ENCODE measurements at regions not wholly inside any gene's neighbourhood (a gene's known extent, or its start where the extent isn't known, plus 50 kb on each side); places are given as distances from the start of the nearest gene placed in this dataset.
"Not testable (repeated sequence)": the region's sequence is repeated elsewhere in the genome, so short reads cannot be mapped to it uniquely, and the experiment has no call there.

- DNase-seq, result no peak
These were observed 348.9 kb upstream of the ISL1 start for GRCh38 chr5:51034222-51034901.

- DNase-seq, result no peak
These were observed 343.6 kb upstream of the ISL1 start for GRCh38 chr5:51039424-51040329.

- no peak for DNase-seq
These were observed 339.5 kb upstream of the ISL1 start for GRCh38 chr5:51043745-51044144.

- DNase-seq, result no peak
These were observed 335.9 kb upstream of the ISL1 start for GRCh38 chr5:51047369-51047768.

DNA sequence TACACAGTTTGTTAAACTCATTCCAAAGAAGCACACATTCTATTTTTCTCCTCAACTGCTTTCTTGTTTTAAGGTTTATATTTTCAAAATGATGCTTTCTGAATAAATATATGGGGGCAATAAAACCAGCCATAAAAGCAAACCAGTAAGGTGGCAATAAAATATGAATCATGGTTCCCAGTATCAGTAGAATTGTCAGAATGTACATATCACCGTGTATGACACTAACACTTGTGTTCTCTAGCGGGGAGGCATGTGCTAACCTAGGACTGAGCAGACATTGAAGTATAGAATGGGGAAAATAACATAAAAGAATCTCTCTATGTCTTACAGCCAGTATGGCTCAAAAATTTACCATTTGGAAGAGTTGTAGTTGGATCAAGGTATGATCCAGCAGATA is 329.9 kb upstream of the ISL1 start:
- no peak for DNase-seq

GRCh38 chr5:51060953-51061352 is 322.3 kb upstream of the ISL1 start:
- DNase-seq, result no peak

DNA sequence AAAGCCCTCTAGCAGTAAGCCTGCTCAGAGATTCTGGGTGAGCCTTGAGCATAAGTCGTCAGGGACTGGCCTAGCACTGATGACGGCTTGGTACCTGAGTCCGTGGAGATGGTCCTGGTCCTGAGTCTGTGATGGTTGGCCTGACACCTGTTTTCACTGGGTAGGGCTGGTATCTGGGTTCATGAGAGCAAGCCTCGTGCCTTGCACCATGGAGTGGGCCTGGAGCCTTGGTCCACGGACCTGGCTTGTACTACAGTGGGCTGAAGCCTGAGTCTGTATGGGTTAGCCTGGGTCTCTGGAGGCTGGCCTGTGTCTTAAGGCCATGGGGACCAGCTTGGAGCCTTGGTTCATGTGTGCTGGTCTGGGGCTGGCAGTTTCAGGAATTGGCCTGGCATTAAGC is 310.3 kb upstream of the ISL1 start:
- no peak for DNase-seq

- no peak for DNase-seq
These were observed 300.5 kb upstream of the ISL1 start for GRCh38 chr5:51082741-51083140.

GRCh38 chr5:51091816-51092215 is 291.4 kb upstream of the ISL1 start:
- DNase-seq, result no peak

- no peak for DNase-seq
These were observed 287.8 kb upstream of the ISL1 start for GRCh38 chr5:51095486-51095885.

GRCh38 chr5:51096859-51097258 is 286.4 kb upstream of the ISL1 start:
- no peak for DNase-seq

DNA sequence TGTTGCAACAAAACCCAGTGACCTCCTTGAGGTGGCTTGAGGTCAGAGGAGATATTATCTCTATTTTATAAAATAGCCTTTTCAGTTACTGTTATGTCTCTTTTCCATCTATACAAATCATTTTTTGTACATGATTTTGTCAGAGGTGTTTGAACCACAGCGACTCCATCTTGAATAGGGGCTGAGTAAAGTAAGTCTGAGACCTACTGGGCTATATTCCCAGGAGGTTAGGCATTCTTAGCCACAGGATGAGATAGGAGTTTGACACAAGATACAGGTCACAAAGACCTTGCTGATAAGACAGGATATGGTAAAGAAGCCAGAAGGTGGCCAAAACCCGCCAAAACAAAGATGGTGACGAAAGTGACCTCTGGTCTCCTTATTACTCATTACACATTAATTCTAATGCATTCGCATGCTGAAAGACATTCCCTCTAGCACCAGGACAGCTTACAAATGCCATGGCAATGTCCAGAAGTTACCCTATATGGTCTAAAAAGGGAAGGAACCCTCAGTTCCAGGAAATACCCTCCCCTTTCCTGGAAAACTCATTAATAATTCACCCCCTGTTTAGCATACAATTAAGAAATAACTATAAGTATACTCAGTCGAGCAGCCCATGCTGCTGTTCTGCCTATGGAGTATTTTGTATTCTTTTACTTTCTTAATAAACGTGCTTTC is 283.9 kb upstream of the ISL1 start:
- DNase-seq, result no peak

GRCh38 chr5:51104556-51104955 is 278.7 kb upstream of the ISL1 start:
- DNase-seq, result no peak

DNA sequence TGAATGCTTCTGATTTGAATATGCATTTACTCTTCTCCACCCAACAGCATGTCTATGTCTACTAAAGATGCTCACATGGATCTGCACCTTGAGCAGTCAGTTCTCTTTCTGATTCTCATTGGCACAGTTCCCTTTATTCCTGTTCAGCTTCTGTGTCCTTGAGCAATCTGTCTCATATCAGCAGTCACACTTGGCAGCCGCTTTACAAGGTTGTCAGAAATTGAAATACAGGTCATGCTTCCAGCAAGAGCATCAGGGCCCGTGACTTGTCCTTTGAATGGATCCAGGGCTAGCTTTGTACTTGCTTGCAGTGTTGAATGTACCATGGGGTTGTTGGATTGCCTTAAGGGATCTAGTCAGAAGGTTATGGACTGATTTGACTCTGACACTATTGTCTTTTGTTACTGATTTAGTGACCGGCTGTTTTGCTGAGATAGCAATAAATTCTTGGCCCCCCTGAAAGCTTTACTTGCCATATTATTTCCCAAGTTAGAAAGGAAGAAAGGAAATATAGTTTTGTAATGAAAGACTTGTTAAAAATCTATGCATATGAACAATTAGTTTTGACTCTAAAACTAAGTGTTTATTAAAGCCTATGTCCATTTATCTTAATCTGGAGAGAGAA is 273.4 kb upstream of the ISL1 start:
- DNase-seq, result no peak

DNA sequence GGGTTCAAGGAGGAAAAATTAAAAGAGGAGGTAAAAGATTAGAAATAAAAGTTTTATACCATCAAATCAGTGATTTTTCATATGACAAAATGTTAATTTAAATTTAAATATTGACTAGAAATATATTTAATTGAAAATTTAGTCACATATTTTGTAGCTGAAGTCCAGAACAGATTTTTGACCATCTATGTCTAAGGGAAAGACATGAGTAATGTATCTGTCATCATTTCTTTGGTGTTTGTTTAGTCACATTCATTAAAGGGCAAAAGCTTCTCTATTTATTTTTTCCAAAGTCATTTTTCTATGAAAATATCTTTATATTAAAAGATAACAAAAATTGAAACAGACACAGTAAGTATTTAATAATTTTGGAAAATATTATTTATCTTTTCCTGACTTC is 252.0 kb upstream of the ISL1 start:
- no peak for DNase-seq

- no peak for DNase-seq
These were observed 245.1 kb upstream of the ISL1 start for GRCh38 chr5:51138164-51138563.

GRCh38 chr5:51148437-51148836 is 234.8 kb upstream of the ISL1 start:
- DNase-seq, result no peak

- DNase-seq, result no peak
These were observed 227.0 kb upstream of the ISL1 start for GRCh38 chr5:51156222-51156621.

GRCh38 chr5:51156838-51157237 is 226.4 kb upstream of the ISL1 start:
- DNase-seq, result no peak

DNA sequence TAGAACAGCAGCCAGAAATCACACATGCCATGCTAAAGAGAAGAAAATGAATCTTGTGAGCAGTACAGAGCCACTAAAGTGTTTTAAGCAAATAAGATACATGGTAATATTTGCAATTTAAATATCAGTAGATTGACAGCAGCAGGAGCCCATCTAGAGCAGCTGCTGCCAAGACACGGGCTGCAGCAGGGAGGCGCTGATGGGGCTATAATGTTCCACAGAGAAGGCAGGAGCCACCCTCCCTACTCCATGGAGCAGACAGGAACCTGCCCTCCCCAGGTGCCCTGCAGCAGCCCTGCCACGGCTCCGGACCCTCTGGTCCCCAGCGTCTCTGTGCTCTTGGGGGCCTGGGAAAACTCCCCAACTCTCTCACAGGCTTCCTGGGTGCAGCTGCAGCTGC is 224.1 kb upstream of the ISL1 start:
- DNase-seq, result no peak

- DNase-seq, result no peak
These were observed 223.6 kb upstream of the ISL1 start for GRCh38 chr5:51159606-51160005.

DNA sequence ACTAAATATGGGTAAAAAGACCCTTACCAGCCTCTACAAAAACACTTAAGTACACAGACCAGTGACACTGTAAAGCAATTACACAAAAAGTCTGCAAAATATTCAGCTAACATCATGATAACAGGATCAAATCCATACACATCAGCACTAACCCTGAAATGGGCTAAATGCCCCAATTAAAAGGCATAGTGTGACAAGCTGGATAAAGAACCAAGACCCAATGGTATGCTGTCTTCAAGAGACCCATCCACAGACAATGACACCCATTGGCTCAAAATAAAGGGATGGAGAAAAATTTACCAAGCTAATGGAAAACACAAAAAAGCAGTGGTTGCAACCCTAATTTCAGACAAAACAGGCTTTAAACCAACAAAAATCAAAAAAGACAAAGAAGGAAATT is 221.0 kb upstream of the ISL1 start:
- no peak for DNase-seq

DNA sequence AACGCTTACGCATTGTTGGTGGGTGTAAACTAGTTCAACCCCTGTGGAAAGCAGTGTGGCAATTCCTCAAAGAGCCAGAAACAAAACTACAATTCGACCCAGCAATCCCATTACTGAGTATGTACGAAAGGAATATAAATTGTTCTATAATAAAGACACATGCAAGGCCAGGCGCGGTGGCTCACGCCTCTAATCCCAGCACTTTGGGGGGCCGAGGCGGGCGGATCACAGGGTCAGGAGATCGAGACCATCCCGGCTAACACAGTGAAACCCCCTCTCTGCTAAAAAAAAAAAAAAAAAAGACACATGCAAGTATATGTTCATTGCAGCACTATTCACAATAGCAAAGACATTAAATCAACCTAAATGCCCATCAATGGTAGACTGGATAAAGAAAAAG is 217.6 kb upstream of the ISL1 start:
- DNase-seq, result not testable (repeated sequence)

All from NCI-H1694 (cell line).